GM21825 (cell line): ENCODE measurements at regions not wholly inside any gene's neighbourhood (a gene's known extent, or its start where the extent isn't known, plus 50 kb on each side); places are given as distances from the start of the nearest gene placed in this dataset.
"Not testable (repeated sequence)": the region's sequence is repeated elsewhere in the genome, so short reads cannot be mapped to it uniquely, and the experiment has no call there.

Experiments used
- ATAC-seq: cut with Tn5 transposase; IDR thresholded peaks from one replicate; pipeline ENCODE4 v1.9.1; 2021; ENCODE audit warnings: mild to moderate bottlenecking, moderate library complexity; ENCODE audit not compliant: unreplicated experiment

DNA sequence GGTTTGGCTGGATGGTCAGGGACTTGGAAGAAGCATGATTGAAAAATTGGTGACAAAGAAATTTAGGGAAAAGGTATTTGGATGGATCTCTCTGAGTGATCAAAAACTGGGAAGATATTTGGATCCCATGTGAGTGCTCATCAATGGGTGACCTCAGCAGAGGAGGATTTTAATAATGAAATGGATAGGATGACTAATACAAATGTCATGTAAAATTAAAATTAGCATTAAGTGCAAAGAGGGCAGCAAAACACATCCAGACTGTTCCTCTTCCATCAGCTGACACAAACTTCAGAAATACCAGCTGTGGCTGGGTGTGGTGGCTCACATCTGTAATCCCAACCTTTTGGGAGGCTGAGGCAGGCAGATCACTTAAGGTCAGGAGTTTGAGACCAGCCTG, 151.7 kb downstream of the THBS2 start:
- no peak for ATAC-seq

DNA sequence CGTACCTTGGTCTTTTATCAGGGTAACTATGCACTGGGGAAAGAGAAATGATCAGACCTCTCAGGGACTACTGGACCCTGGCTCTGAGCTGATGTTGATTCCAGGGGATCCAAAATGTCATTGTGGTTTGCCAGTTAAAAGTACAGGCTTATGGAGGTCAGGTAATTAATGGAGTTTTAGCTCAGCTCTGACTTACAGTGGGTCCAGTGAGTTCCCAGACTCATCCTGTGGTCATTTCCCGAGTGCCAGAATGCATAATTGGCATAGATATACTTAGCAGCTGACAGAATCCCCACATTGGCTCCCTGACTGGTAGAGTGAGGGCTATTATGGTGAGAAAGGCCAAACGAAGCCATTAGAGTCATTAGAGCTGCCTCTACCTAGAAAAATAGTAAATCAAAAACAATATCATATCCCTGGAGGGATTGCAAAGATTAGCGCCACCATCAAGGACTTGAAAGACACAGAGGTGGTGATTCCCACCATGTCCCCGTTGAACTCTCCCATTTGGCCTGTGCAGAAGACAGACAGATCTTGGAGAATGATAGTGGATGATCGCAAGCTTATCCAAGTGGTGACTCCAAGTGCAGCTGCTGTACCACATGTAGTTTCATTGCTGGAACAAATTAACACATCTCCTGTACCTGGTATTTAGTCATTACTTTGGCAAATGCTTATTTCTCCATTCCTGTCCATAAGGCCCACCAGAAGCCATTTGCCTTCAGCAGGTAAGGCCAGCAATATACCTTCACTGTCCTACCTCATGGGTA, 152.4 kb downstream of the THBS2 start:
- no peak for ATAC-seq

DNA sequence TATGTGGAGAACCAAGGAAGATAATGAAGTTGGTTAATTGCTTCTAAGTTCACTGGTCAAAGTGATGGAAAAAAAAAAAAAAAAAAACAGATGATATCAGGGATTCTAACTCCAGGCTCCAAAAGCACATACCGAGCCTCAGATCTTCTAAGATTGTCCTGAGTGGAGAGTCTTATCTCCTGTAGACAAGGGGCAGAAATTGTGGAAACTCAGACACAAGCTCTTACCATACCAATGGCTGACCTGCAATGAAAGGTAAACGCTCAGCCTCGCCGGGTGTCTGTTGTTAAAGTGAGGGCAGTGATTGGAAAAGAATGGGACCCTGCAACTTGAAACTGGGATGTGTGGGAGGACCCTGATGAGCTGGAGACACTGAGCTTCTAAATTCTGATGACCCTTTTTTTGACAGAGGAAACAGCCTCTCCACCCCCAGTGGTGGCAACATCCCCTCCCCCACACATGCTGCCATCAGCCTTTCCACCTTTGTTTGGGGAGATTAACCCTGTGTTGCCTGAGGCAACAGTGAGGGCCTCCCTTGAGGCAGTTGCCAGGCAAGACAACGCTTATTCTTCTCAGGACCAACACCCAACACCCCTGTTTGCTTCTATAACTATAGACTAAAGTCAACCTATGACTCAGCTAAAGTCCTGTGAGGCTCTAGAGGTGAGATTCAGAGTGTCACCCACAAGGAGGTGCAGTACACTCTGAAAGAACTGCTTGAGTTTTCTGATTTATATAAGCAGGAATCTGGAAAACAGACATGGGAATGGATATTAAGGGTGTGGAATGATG, 154.0 kb downstream of the THBS2 start:
- ATAC-seq, result no peak

DNA sequence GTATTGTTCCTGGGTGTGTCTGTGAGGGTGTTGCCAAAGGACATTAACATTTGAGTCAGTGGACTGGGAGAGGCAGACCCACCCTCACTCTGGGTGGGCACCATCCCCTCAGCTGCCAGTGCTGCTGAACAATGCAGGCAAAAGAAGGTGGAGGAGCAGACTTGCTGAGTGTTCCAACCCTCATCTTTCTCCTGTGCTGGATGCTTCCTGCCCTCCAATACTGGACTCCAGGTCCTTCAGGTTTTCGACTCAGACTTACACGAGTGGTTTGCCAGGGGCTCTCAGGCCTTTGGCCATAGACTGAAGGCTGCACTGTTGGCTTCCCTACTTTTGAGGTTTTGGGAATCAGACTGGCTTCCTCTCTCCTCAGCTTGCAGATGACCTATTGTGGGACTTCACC, 155.0 kb downstream of the THBS2 start:
- ATAC-seq, result not testable (repeated sequence)

GRCh38 chr6:169098116-169098515, 155.5 kb downstream of the THBS2 start:
- no peak for ATAC-seq

- no peak for ATAC-seq
Observed at GRCh38 chr6:169097381-169097959, 156.2 kb downstream of the THBS2 start.

DNA sequence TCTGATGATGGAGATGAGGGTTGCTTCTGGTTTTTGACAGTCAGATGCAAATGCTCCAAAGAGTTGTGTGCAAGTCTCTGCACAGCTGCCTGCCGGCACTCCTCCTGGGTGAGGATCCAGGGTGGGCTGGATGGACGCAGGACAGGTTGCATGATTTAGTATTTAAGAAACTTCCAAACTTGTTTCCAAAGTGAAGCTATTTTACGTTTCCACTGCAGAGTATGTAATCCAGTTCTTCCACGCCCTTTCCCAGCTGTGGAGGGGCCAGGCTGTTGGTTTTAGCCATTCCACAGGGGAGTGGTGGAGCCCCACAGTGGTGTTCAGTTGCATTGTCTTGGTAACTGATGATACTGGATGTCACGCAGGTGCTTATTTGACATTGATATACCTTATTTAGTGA, 157.3 kb downstream of the THBS2 start:
- no peak for ATAC-seq

GRCh38 chr6:169095153-169095552, 158.5 kb downstream of the THBS2 start:
- ATAC-seq, result no peak

- ATAC-seq, result no peak
Observed at GRCh38 chr6:169094552-169094950, 159.1 kb downstream of the THBS2 start.

GRCh38 chr6:169093770-169094551, 159.7 kb downstream of the THBS2 start:
- no peak for ATAC-seq

DNA sequence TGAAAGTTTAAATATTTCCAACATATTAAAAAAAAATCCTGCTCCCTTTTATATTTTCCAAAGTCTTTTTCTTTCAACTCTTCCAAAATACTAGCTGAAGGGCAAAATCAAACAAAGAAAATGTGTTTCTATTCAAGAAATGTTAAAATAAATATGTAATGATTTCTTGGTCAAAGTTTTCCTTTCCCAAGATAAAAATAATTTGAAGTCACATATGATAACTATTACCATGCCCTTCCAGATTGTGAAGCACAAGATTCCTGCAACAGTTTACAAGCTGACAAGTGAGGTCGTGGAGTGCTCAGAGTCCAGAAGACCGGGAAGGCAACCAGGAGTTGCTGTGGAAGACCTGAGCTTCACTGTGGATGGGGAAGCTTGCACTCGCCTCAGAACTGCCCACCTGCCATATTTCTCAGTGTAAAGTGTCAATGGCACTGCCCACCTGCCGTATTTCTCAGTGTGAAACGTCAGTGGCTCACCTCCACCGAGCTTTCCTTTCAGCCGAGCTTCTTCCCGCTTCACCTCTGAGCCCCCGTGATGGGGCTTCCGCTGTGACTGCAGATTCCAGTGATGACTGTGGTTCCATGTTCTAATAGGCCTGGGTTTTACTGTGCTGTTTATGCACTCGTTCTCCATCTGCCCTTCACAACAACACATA, 160.5 kb downstream of the THBS2 start:
- no peak for ATAC-seq

DNA sequence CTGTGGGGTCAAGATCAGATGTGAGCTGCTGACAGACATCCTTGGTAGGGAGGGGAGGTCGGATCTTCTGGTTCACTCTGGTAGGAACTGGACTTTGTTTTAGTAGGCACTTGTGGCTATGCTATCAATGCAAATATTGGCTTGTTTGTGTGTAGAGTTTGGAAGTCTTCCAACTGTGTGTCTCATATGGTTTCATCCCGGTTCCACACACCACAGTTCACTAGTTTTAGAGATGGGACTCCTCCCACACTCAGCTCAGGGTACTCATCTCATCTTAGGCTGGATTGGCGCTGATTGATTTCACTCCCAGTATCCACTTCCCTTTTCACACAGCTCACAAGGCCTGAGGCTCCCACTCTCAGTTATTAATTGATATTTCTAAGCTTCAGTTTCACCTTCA, 161.3 kb downstream of the THBS2 start:
- peak; percentile 91 for ATAC-seq

DNA sequence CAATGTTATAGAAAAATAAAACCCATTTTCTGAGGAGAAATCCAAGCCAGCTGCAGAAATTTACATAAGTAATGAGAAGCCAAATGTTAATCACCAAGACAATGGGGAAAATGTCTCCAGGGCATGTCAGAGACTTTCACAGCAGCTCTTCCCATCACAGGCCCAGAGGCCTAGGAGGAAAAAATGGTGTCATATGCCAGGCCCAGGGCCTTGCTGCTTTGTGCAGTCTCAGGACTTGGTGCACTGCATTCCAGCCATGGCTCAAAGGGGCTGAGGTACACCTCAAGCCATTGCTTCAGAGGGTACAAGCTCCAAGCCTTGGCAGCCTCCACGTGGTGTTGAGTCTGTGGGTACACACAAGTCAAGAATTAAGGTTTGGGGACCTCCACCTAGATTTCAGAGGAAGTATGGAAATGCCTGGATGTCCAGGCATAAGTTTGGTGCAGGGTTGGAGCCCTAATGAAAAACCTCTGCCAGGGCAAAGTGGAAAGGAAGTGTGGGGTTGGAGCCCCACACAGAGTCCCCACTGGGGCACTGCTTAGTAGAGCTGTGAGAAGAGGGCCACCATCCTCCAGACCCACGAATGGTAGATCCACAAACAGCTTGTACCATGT, 163.0 kb downstream of the THBS2 start:
- not testable (repeated sequence) for ATAC-seq

- no peak for ATAC-seq
Observed at GRCh38 chr6:169088762-169089161, 164.9 kb downstream of the THBS2 start.

GRCh38 chr6:169087443-169088041, 166.1 kb downstream of the THBS2 start:
- no peak for ATAC-seq

DNA sequence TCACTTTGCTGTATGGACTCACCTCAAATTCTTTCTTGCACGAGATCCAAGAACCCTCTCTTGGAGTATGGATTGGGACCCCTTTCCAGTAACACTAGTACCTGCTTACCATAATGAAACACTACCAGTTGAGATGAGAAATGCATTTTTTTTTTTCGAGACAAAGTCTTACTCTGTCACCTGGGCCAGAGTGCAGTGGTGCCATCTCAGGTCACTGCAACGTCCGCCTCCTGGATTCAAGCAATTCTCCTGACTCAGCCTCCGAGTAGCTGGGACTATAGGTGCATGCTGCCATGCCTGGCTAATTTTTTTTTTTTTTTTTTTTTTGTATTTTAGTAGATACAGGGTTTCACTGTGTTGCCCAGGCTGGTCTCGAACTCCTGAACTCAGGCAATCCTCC, 167.0 kb downstream of the THBS2 start:
- not testable (repeated sequence) for ATAC-seq

DNA sequence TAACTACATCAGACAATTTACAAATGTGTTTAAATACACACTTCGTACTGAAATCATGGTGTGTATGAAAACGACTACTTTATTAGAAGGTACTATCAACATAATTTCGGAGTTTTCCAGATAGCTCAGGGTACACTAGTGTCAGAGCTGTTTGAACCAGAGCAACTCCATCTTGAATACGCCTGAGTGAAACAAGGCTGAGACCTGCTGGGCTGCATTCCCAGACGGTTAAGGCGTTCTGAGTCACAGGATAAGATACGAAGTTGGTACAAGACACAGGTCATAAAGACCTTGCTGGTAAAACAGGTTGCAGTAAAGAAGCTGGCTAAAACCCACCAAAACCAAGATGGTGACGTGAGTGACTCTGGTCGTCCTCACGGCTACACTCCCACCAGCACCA, 167.6 kb downstream of the THBS2 start:
- no peak for ATAC-seq

GRCh38 chr6:169085466-169085865, 168.2 kb downstream of the THBS2 start:
- ATAC-seq, result no peak

- not testable (repeated sequence) for ATAC-seq
Observed at GRCh38 chr6:169084557-169084956, 169.1 kb downstream of the THBS2 start.

DNA sequence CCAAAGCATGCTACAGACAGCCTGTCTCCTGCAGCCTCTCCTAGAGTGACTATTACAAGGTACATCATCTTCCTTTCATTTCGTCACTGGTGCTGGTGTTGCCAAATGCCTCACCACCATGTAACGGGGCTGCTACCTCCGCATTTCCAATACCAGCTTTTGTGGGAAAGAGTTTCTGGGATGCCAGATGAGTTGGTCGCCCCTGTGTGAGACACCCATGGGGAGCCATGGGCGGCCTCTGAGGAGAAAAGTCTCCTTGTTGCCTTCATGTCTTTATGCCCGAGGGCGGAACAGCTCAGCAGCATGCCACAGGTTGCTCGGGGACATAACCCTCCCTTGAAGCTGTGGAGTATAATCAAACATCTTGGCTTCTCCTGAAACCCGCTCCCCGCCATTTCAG, 169.6 kb downstream of the THBS2 start:
- ATAC-seq, result no peak
